ENCODE measurements at regions not wholly inside any gene's neighbourhood (a gene's known extent, or its start where the extent isn't known, plus 50 kb on each side); places are given as distances from the start of the nearest gene placed in this dataset.
"Not testable (repeated sequence)": the region's sequence is repeated elsewhere in the genome, so short reads cannot be mapped to it uniquely, and the experiment has no call there.

- DNase-seq (ENCODE audit: low read depth in 2 of 2): no peak
These were observed 249.0 kb downstream of the UTRN start for GRCh38 chr6:144534180-144534579.

- DNase-seq (ENCODE audit: low read depth in 2 of 2): no peak
These were observed 250.5 kb downstream of the UTRN start for GRCh38 chr6:144535630-144536029.

- DNase-seq (ENCODE audit: low read depth in 2 of 2): no peak
These were observed 250.9 kb downstream of the UTRN start for GRCh38 chr6:144536079-144536478.

GRCh38 chr6:144543006-144543871, 258.1 kb downstream of the UTRN start:
- DNase-seq (ENCODE audit: low read depth in 2 of 2): no peak

GRCh38 chr6:144544266-144544830, 259.2 kb downstream of the UTRN start:
- no peak for DNase-seq (ENCODE audit: low read depth in 2 of 2)

GRCh38 chr6:144546807-144547206, 261.7 kb downstream of the UTRN start:
- DNase-seq (ENCODE audit: low read depth in 2 of 2): no peak

- DNase-seq (ENCODE audit: low read depth in 2 of 2): no peak
These were observed 262.3 kb downstream of the UTRN start for GRCh38 chr6:144547409-144547808.

GRCh38 chr6:144548536-144548935, 263.4 kb downstream of the UTRN start:
- no peak for DNase-seq (ENCODE audit: low read depth in 2 of 2)

- no peak for DNase-seq (ENCODE audit: low read depth in 2 of 2)
These were observed 265.0 kb downstream of the UTRN start for GRCh38 chr6:144549837-144550747.

GRCh38 chr6:144551339-144551738, 266.2 kb downstream of the UTRN start:
- DNase-seq (ENCODE audit: low read depth in 2 of 2): no peak

- DNase-seq (ENCODE audit: low read depth in 2 of 2): no peak
These were observed 269.9 kb downstream of the UTRN start for GRCh38 chr6:144555066-144555465.

GRCh38 chr6:144559865-144560593, 274.9 kb downstream of the UTRN start:
- no peak for DNase-seq (ENCODE audit: low read depth in 2 of 2)

- DNase-seq (ENCODE audit: low read depth in 2 of 2): no peak
These were observed 276.4 kb downstream of the UTRN start for GRCh38 chr6:144561455-144562043.

GRCh38 chr6:144564202-144564601, 279.1 kb downstream of the UTRN start:
- no peak for DNase-seq (ENCODE audit: low read depth in 2 of 2)

- no peak for DNase-seq (ENCODE audit: low read depth in 2 of 2)
These were observed 281.9 kb downstream of the UTRN start for GRCh38 chr6:144566868-144567615.

- DNase-seq (ENCODE audit: low read depth in 2 of 2): no peak
These were observed 283.1 kb downstream of the UTRN start for GRCh38 chr6:144568241-144568640.

- not testable (repeated sequence) for DNase-seq (ENCODE audit: low read depth in 2 of 2)
These were observed 287.4 kb downstream of the UTRN start for GRCh38 chr6:144572541-144572940.

- DNase-seq (ENCODE audit: low read depth in 2 of 2): no peak
These were observed 289.7 kb downstream of the UTRN start for GRCh38 chr6:144574796-144575195.

- DNase-seq (ENCODE audit: low read depth in 2 of 2): no peak
These were observed 290.2 kb downstream of the UTRN start for GRCh38 chr6:144575327-144575726.

- no peak for DNase-seq (ENCODE audit: low read depth in 2 of 2)
These were observed 291.7 kb downstream of the UTRN start for GRCh38 chr6:144576871-144577270.
